ENCODE measurements at regions not wholly inside any gene's neighbourhood (a gene's known extent, or its start where the extent isn't known, plus 50 kb on each side); places are given as distances from the start of the nearest gene placed in this dataset.
"Not testable (repeated sequence)": the region's sequence is repeated elsewhere in the genome, so short reads cannot be mapped to it uniquely, and the experiment has no call there.

DNA sequence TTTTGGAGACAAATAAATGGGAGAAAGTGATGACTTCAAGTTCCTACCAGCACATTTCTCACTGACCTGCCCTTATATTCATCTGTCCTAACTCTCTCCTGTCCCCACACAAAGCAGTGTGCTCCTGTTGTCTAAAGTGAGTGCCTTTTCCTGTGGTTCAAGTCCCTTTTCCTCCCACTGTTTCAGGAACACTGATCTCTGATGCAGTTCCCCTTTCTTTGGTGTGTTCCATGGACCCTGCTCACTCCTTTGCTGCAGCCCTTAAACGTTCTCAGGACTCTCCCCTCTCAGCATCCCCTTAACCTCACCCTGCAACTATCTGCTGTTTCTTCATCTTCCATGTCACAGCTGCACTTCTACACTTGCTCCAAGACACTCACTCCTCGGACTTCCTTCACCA is 195.8 kb upstream of the ETV3 start:
- TF ChIP-seq, protein P1, sequence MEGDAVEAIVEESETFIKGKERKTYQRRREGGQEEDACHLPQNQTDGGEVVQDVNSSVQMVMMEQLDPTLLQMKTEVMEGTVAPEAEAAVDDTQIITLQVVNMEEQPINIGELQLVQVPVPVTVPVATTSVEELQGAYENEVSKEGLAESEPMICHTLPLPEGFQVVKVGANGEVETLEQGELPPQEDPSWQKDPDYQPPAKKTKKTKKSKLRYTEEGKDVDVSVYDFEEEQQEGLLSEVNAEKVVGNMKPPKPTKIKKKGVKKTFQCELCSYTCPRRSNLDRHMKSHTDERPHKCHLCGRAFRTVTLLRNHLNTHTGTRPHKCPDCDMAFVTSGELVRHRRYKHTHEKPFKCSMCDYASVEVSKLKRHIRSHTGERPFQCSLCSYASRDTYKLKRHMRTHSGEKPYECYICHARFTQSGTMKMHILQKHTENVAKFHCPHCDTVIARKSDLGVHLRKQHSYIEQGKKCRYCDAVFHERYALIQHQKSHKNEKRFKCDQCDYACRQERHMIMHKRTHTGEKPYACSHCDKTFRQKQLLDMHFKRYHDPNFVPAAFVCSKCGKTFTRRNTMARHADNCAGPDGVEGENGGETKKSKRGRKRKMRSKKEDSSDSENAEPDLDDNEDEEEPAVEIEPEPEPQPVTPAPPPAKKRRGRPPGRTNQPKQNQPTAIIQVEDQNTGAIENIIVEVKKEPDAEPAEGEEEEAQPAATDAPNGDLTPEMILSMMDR (IDR thresholded peaks at IDR 0.05), result no peak
- Mint-ChIP-seq H3K9me3 (peaks cover 11% of the 10 kb centered on the region), H3K4me1 (ENCODE audit: low read depth) (no peaks in the 10 kb centered on the region), H3K27ac (no peak overlapping the region), H3K27me3 (peaks cover 50% of the 10 kb centered on the region), H3K4me3 (no peak overlapping the region), H3K36me3 (ENCODE audit: low read depth) (no peaks in the 10 kb centered on the region)
- no peak for DNase-seq
- intact Hi-C loops (cut with DNase I, micrococcal nuclease), result no loop called here
- ChIA-PET POLR2A (no interaction called here), CTCF (no interaction called here)
- ATAC-seq (ENCODE audit: poor library complexity), result no peak
- no peaks in the 10 kb centered on the region for H3K4me1 ChIP-seq (ENCODE audit: insufficient read depth, low read length)
- H3K9me3 ChIP-seq (ENCODE audit: control insufficient read depth in 1 of 2, insufficient read depth in 1 of 2, low read length in 2 of 2), result no peaks in the 10 kb centered on the region
- no peak overlapping the region for H3K27ac ChIP-seq (ENCODE audit: low read depth in 1 of 2, low read length in 2 of 2)
- no peak overlapping the region for H3K4me3 ChIP-seq (ENCODE audit: low read length)
- peaks cover 0 to 9% of the 10 kb centered on the region in 2 experiments for H3K27me3 ChIP-seq (ENCODE audit: control insufficient read depth in 1 of 2, insufficient read depth in 2 of 2, low read length in 2 of 2)
- H3K36me3 ChIP-seq (ENCODE audit: insufficient read depth, low read length), result no peaks in the 10 kb centered on the region

DNA sequence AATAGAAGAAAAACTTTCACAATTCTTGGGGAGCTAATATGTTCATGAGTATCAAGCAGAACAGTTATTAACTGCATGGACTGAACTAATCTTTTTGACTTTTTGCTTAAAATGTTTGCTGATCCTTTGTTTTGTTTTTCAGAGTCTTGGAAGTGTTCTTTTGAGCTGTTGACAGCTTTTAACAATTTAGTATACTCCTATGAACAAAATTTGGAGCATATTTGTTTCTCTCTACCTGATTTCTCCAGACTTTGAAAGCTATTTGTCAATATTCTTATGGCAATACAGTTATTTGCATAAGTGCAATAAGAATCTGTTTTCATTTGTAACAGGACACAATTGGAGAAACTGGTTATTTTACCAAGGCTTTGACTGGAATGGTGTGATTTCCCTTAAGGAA is 192.0 kb upstream of the ETV3 start:
- H3K9me3 Mint-ChIP-seq; POLR2A ChIA-PET; H3K36me3 ChIP-seq (ENCODE audit: insufficient read depth, low read length); H3K4me3 ChIP-seq (ENCODE audit: low read length); H3K27ac Mint-ChIP-seq; H3K9me3 ChIP-seq (ENCODE audit: control insufficient read depth in 1 of 2, insufficient read depth in 1 of 2, low read length in 2 of 2); intact Hi-C loops (cut with DNase I, micrococcal nuclease); H3K4me1 ChIP-seq (ENCODE audit: insufficient read depth, low read length); H3K27ac ChIP-seq (ENCODE audit: low read depth in 1 of 2, low read length in 2 of 2); H3K27me3 ChIP-seq (ENCODE audit: control insufficient read depth in 1 of 2, insufficient read depth in 2 of 2, low read length in 2 of 2); ATAC-seq (ENCODE audit: poor library complexity); DNase-seq; H3K4me1 Mint-ChIP-seq (ENCODE audit: low read depth); H3K36me3 Mint-ChIP-seq (ENCODE audit: low read depth); CTCF ChIA-PET; H3K4me3 Mint-ChIP-seq: not testable (repeated sequence)
- peaks cover 41% of the 10 kb centered on the region for H3K27me3 Mint-ChIP-seq

DNA sequence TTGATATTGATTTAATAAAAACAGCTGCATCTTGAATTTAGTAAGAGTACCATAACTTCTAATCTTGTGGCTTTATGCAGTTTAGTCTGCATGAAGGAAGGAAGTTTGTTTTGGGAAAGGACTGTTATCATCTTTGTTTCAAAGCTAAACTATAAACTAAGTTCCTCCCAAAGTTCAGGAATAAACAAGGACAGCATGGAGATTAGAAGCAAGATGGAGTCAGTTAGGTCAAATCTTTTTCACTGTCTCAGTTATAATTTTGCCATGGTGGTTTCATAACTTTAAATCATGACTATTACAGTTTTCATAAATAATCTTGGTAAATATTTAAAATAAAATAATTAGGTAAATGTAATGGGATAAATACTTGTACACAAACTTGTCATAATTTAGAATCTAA is 189.9 kb upstream of the ETV3 start:
- H3K27ac ChIP-seq (ENCODE audit: low read depth in 1 of 2, low read length in 2 of 2); H3K4me1 Mint-ChIP-seq (ENCODE audit: low read depth); H3K4me3 Mint-ChIP-seq; H3K4me3 ChIP-seq (ENCODE audit: low read length); ATAC-seq (ENCODE audit: poor library complexity); DNase-seq; H3K36me3 Mint-ChIP-seq (ENCODE audit: low read depth); H3K27ac Mint-ChIP-seq; intact Hi-C loops (cut with DNase I, micrococcal nuclease); H3K4me1 ChIP-seq (ENCODE audit: insufficient read depth, low read length); H3K36me3 ChIP-seq (ENCODE audit: insufficient read depth, low read length); CTCF ChIA-PET; POLR2A ChIA-PET; H3K9me3 ChIP-seq (ENCODE audit: control insufficient read depth in 1 of 2, insufficient read depth in 1 of 2, low read length in 2 of 2); H3K27me3 ChIP-seq (ENCODE audit: control insufficient read depth in 1 of 2, insufficient read depth in 2 of 2, low read length in 2 of 2): not testable (repeated sequence)
- Mint-ChIP-seq H3K27me3 (peaks cover 38% of the 10 kb centered on the region), H3K9me3 (peaks cover 14% of the 10 kb centered on the region)

DNA sequence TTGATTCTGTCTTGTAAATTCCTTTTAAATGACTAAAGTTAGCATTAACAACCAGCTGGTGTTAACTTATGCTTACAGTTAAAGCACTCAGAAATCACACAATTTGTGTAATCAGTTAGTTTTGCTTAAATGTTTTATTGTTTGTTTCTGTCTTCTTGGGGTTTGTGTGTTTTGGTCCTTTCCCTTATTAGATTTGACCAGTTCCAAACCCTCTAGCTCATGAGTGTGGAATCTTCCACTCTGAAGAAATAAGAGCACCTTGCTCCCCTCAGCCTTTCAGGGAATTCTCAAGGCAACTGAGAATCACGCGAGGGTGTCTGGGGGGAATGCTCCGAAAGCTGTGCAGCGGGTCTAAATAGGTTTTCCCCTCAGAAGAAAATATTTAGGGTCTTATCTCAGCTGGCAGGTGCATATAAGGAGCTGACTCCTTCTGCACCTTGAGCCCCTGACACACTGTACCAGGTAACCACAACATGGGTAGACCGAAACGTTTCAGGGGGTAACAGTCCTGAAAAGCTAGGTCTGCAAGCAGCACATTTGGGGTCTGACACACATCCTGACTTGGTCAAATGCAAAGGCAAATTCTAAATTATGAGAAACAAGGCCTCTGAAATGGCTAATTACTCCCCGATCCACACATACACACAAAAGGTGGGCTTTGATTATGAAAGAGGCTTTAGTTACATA is 188.1 kb upstream of the ETV3 start:
- Mint-ChIP-seq H3K36me3 (ENCODE audit: low read depth) (no peaks in the 10 kb centered on the region), H3K9me3 (peaks cover 14% of the 10 kb centered on the region), H3K27ac (no peak overlapping the region), H3K4me3 (no peak overlapping the region), H3K4me1 (ENCODE audit: low read depth) (no peaks in the 10 kb centered on the region), H3K27me3 (peaks cover 42% of the 10 kb centered on the region)
- TF ChIP-seq, protein P1 (IDR thresholded peaks at IDR 0.05), result no peak
- ChIA-PET POLR2A (no interaction called here), CTCF (no interaction called here)
- ATAC-seq (ENCODE audit: poor library complexity) (no peak), DNase-seq (no peak)
- Histone ChIP-seq H3K9me3 (ENCODE audit: control insufficient read depth in 1 of 2, insufficient read depth in 1 of 2, low read length in 2 of 2) (no peaks in the 10 kb centered on the region), H3K36me3 (ENCODE audit: insufficient read depth, low read length) (no peaks in the 10 kb centered on the region), H3K27ac (ENCODE audit: low read depth in 1 of 2, low read length in 2 of 2) (no peak overlapping the region), H3K27me3 (ENCODE audit: control insufficient read depth in 1 of 2, insufficient read depth in 2 of 2, low read length in 2 of 2) (peaks cover 0 to 3% of the 10 kb centered on the region in 2 experiments), H3K4me3 (ENCODE audit: low read length) (no peak overlapping the region), H3K4me1 (ENCODE audit: insufficient read depth, low read length) (no peaks in the 10 kb centered on the region)
- intact Hi-C loops (cut with DNase I, micrococcal nuclease), result no loop called here
